A549 (cell line): ENCODE measurements at regions not wholly inside any gene's neighbourhood (a gene's known extent, or its start where the extent isn't known, plus 50 kb on each side); places are given as distances from the start of the nearest gene placed in this dataset.

Experiments used
- ATAC-seq, 2 experiments: fragments of 200-7000 bp in 1 of 2; fragments of >200 bp in 1 of 2; cut with Nextera tagmentation in 1 of 2; cut with Tn5 transposase in 1 of 2; 3 replicates each; pipeline versions ENCODE4 v1.8.0 to v1.9.1; 2018 to 2020; ENCODE audit warnings: mild to moderate bottlenecking in 1 of 2, moderate library complexity in 1 of 2
- CTCF ChIA-PET: fragments of 300-600 bp; sonication (Branson Sonifier 250); formaldehyde crosslinking; extraction: SDS; loops from one replicate; lab custom pipeline; 2021; ENCODE audit warnings: antibody characterized with exemption, inconsistent platforms; lab: Yijun Ruan, JAX
- POLR2A ChIA-PET: fragments of 350-600 bp; formaldehyde crosslinking; extraction: SDS; loops from one replicate; lab custom pipeline; 2021; ENCODE audit warnings: antibody characterized with exemption, inconsistent platforms; lab: Yijun Ruan, JAX
- DNase-seq, 2 experiments: peaks; one replicate each; pipeline versions ENCODE4 v3.0.0 to v3.0.0-alpha.2; 2011 to 2016; ENCODE audit warnings: low read depth in 1 of 2, low spot score in 1 of 2
- FAIRE-seq: peaks from 2 replicates; lab custom pipeline; 2011; peaks lifted over from hg19 to GRCh38; lab: Jason Lieb, UNC
- H3K27ac ChIP-seq, 2 experiments: fragments of >200 bp; sonication (Bioruptor Twin); formaldehyde crosslinking; 3 replicates each; pipeline ENCODE4 v1.5.1; 2016 to 2017
- H3K4me1 ChIP-seq: fragments of >200 bp; sonication (Bioruptor Twin); formaldehyde crosslinking; 3 replicates; pipeline ENCODE4 v1.6.1; 2016
- H3K4me2 ChIP-seq: fragments of >200 bp; sonication (Bioruptor Twin); formaldehyde crosslinking; 3 replicates; pipeline ENCODE4 v1.6.1; 2016
- H3K4me3 ChIP-seq: fragments of >200 bp; sonication (Bioruptor Twin); formaldehyde crosslinking; 3 replicates; pipeline ENCODE4 v1.5.1; 2016
- H3K9me3 ChIP-seq: fragments of >200 bp; sonication (Bioruptor Twin); formaldehyde crosslinking; 3 replicates; pipeline ENCODE4 v1.6.1; 2016
- CEBPB ChIP-seq, 2 experiments: fragments of >200 bp in 1 of 2; sonication (Bioruptor Twin) in 1 of 2; formaldehyde crosslinking in 1 of 2; IDR thresholded peaks; 2 replicates each; pipeline ENCODE4 v1.6.1; 2012 to 2016
- EP300 ChIP-seq, 2 experiments: fragments of >200 bp; sonication (Bioruptor Twin); formaldehyde crosslinking; IDR thresholded peaks; 2 replicates in 1 of 2; 3 replicates in 1 of 2; pipeline ENCODE4 v1.6.1; 2016 to 2017
- ESRRA ChIP-seq: fragments of 150-350 bp; IDR thresholded peaks from 2 replicates; pipeline ENCODE4 v1.6.1; 2014; ENCODE audit warnings: mild to moderate bottlenecking, low read length, borderline replicate concordance
- FOSB ChIP-seq: fragments of 250-450 bp; sonication (Bioruptor Pico); IDR thresholded peaks from 2 replicates; pipeline ENCODE4 v1.5.0; 2020; ENCODE audit warnings: mild to moderate bottlenecking, moderate library complexity
- FOSL2 ChIP-seq, 2 experiments: fragments of 450-650 bp in 1 of 2; fragments of >200 bp in 1 of 2; sonication (Bioruptor Twin) in 1 of 2; formaldehyde crosslinking; IDR thresholded peaks; 2 replicates each; pipeline versions ENCODE4 v1.5.0 to v1.6.1; 2016 to 2020; ENCODE audit warnings: mild to moderate bottlenecking in 1 of 2, moderate library complexity in 1 of 2
- JUN ChIP-seq, 2 experiments: fragments of >200 bp; sonication (Bioruptor Twin); formaldehyde crosslinking; IDR thresholded peaks; 2 replicates in 1 of 2; 3 replicates in 1 of 2; pipeline ENCODE4 v1.6.1; 2016 to 2017
- KDM1A ChIP-seq: fragments of 200-600 bp; sonication (generic); IDR thresholded peaks from 2 replicates; pipeline ENCODE4 v1.6.1; 2016; ENCODE audit warnings: low read depth, mild to moderate bottlenecking
- MAFK ChIP-seq: fragments of 450-650 bp; IDR thresholded peaks from 2 replicates; pipeline ENCODE4 v1.6.1; 2014; ENCODE audit not compliant: partially characterized antibody
- MYC ChIP-seq: IDR thresholded peaks from 2 replicates; pipeline ENCODE4 v1.6.1; 2012; ENCODE audit warnings: mild to moderate bottlenecking, inconsistent platforms, low read length, improper control_type of control experiment, borderline replicate concordance
- PHF8 ChIP-seq: fragments of 200-600 bp; sonication (generic); IDR thresholded peaks from 2 replicates; pipeline ENCODE4 v1.6.1; 2016; ENCODE audit warnings: low read depth, mild to moderate bottlenecking, antibody characterized with exemption, moderate library complexity, borderline replicate concordance
- POLR2A ChIP-seq: IDR thresholded peaks from 2 replicates; pipeline ENCODE4 v1.6.1; 2012; ENCODE audit warnings: mild to moderate bottlenecking, low read length
- RCOR1 ChIP-seq: fragments of 150-350 bp; IDR thresholded peaks from 2 replicates; pipeline ENCODE4 v1.6.1; 2014; ENCODE audit warnings: antibody characterized with exemption, low read length, low read depth
- SREBF2 ChIP-seq: fragments of 450-650 bp; IDR thresholded peaks from 2 replicates; pipeline ENCODE4 v1.6.1; 2014; ENCODE audit warnings: mild to moderate bottlenecking, moderate library complexity
- ZC3H11A ChIP-seq: fragments of 450-650 bp; IDR thresholded peaks from 2 replicates; pipeline ENCODE4 v1.6.1; 2014; ENCODE audit warnings: antibody characterized with exemption, mild to moderate bottlenecking
- ZFP36 ChIP-seq: fragments of 450-650 bp; IDR thresholded peaks from 2 replicates; pipeline ENCODE4 v1.6.1; 2014; ENCODE audit warnings: borderline replicate concordance; ENCODE audit not compliant: partially characterized antibody
- WGBS: methylation state at CpG from one replicate; pipeline ENCODE4 v1.1.6; 2017; ENCODE audit errors: missing lambda C conversion rate; 5-methylcytosine and 5-hydroxymethylcytosine counted together
- TF ChIP-seq, protein P1 (sequence below): fragments of >200 bp; sonication (Bioruptor Twin); formaldehyde crosslinking; IDR thresholded peaks from 3 replicates; pipeline ENCODE4 v1.6.1; 2016
- TF ChIP-seq, protein P2 (sequence below): fragments of 250-450 bp; sonication (Bioruptor Pico); IDR thresholded peaks from 2 replicates; pipeline ENCODE4 v1.5.0; 2021; ENCODE audit warnings: mild to moderate bottlenecking, moderate library complexity, borderline replicate concordance
- TF ChIP-seq, protein P3 (sequence below): fragments of 450-650 bp; IDR thresholded peaks from 2 replicates; pipeline ENCODE4 v1.6.1; 2014; ENCODE audit warnings: antibody characterized with exemption
- TF ChIP-seq, protein P4 (sequence below): IDR thresholded peaks from 2 replicates; pipeline ENCODE4 v1.6.1; 2012; ENCODE audit warnings: low read depth, borderline replicate concordance

DNA sequence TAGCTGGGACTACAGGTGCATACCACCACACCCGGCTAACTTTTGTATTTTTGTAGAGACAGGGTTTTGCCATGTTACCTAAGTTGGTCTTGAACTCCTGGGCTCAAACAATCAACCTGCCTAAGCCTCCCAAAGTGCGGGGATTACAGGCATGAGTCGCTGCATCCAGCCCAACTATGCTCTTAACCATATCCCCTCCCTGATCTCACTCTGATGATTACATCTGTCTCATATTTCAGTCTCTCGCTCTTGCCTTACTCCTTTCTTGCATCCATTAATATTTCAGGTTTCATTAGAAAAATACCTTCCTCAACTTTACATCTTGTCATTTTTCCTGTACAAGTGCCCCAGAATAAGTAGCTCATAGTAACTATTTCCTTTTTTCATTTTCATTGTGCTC lies 61.0 kb upstream of the BASP1 start:
- FAIRE-seq: no peak
- TF ChIP-seq, protein P1, sequence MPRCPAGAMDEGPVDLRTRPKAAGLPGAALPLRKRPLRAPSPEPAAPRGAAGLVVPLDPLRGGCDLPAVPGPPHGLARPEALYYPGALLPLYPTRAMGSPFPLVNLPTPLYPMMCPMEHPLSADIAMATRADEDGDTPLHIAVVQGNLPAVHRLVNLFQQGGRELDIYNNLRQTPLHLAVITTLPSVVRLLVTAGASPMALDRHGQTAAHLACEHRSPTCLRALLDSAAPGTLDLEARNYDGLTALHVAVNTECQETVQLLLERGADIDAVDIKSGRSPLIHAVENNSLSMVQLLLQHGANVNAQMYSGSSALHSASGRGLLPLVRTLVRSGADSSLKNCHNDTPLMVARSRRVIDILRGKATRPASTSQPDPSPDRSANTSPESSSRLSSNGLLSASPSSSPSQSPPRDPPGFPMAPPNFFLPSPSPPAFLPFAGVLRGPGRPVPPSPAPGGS: no peak
- TF ChIP-seq KDM1A (no peak), ZC3H11A (no peak), EP300 (IDR thresholded peaks at IDR 0.05) (no peak), ZFP36 (no peak), MYC (no peak)
- TF ChIP-seq, all 56 proteins: peak for 0
- H3K9me3 ChIP-seq: no peaks in the 10 kb centered on the region
- CTCF ChIA-PET: interaction anchor here (0.8 to 4.4 kb wide), 5 partner anchors 14 to 223 kb away, joined by 3 to 32 read pairs (median 3); no protein-coding TSS in a partner anchor
- H3K4me3 ChIP-seq: no peak overlapping the region
- peak overlapping the region in 1 of 2 experiments; percentile 79; a peak in 1 of 6 replicates for H3K27ac ChIP-seq
- peaks cover 22% of the 10 kb centered on the region for H3K4me1 ChIP-seq
- DNase-seq (no peak), ATAC-seq (no peak)
- no peak overlapping the region for H3K4me2 ChIP-seq
- WGBS: 79% methylated on average over 4 of the region's 4 CpGs
- POLR2A ChIA-PET: no interaction called here

DNA sequence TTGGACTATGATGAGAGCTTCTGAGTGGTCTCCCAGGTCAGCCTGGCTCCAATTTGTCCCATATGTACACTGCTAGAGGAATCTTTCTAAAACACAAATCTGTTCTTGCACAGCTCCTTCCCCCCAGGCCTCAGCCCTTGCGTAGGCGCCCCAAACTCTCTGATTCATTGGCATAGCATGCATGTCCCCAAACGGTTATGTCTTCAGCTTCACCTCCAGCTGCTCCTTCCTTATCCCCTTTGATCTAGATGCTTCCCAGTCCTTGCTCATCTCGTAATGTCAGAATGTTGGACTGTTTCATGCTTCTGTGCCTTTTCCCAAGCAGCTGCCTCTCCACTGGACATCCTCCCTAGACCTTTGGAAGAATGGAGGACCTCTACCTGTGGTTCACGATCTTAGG lies 60.1 kb upstream of the BASP1 start:
- CTCF ChIA-PET: interaction anchor here (1.1 to 4.4 kb wide), 4 partner anchors 23 to 224 kb away, joined by 3 to 32 read pairs (median 19); no protein-coding TSS in a partner anchor
- 80% methylated on average over 5 of the region's 5 CpGs for WGBS
- DNase-seq (no peak), FAIRE-seq (no peak), ATAC-seq (peak in 1 of 2 experiments; percentile 10; a peak in 2 of 6 replicates)
- Histone ChIP-seq H3K27ac (peak overlapping the region; percentile 62 to 74), H3K4me1 (peaks cover 22% of the 10 kb centered on the region), H3K4me2 (no peak overlapping the region), H3K9me3 (no peaks in the 10 kb centered on the region), H3K4me3 (no peak overlapping the region)
- POLR2A ChIA-PET: interaction anchor here (1.6 kb wide), 1 partner anchor 24 kb away, joined by 3 read pairs; no protein-coding TSS in a partner anchor
- TF ChIP-seq, protein P2, sequence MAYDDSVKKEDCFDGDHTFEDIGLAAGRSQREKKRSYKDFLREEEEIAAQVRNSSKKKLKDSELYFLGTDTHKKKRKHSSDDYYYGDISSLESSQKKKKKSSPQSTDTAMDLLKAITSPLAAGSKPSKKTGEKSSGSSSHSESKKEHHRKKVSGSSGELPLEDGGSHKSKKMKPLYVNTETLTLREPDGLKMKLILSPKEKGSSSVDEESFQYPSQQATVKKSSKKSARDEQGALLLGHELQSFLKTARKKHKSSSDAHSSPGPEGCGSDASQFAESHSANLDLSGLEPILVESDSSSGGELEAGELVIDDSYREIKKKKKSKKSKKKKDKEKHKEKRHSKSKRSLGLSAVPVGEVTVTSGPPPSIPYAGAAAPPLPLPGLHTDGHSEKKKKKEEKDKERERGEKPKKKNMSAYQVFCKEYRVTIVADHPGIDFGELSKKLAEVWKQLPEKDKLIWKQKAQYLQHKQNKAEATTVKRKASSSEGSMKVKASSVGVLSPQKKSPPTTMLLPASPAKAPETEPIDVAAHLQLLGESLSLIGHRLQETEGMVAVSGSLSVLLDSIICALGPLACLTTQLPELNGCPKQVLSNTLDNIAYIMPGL (CRISPR knock-in tag): no peak
- TF ChIP-seq FOSB: no peak
- no peak for TF ChIP-seq PHF8
- TF ChIP-seq, protein P3, sequence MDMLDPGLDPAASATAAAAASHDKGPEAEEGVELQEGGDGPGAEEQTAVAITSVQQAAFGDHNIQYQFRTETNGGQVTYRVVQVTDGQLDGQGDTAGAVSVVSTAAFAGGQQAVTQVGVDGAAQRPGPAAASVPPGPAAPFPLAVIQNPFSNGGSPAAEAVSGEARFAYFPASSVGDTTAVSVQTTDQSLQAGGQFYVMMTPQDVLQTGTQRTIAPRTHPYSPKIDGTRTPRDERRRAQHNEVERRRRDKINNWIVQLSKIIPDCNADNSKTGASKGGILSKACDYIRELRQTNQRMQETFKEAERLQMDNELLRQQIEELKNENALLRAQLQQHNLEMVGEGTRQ: no peak
- TF ChIP-seq RCOR1: no peak

DNA sequence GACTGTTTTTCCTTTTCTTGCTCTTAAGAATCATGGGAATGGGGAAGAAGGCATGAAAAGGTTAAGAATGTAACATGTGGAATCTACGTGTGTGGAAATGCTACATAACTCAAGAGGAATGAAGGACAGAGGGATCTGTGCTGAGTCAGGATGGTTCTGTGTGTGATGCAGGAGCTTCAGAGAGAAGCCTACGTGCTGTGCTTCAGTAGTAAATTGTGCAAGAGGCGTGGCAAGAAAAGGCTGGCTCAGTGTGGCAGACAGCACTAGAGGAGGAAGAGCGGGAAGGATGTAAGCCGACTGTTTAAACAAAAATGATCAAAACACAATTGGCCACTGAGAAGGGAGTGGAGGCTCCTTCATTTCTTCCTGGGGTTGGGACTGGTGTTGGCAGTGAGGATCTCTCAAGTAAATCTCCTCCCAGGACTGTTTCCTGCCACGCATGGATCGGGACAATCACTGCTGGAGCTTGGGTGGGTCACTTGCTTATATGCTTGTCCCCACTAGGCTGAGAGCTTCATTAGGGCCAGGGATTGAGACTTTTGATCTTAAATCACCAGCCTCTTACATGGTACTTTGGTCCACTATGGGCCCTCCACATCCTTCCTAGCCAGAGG lies 59.4 kb upstream of the BASP1 start:
- WGBS: 77% methylated on average over 7 of the region's 7 CpGs
- no peak for FAIRE-seq
- H3K4me3 ChIP-seq: no peak overlapping the region
- peak; percentile 85 to 89 for ATAC-seq
- ChIA-PET POLR2A (interaction anchor here (1.6 kb wide), 1 partner anchor 23 kb away, joined by 3 read pairs; no protein-coding TSS in a partner anchor), CTCF (interaction anchor here (0.6 to 4.4 kb wide), 4 partner anchors 23 to 242 kb away, joined by 4 to 32 read pairs (median 19); no protein-coding TSS in a partner anchor)
- DNase-seq: peak in 1 of 2 experiments; percentile 79
- no peak overlapping the region for H3K4me2 ChIP-seq
- H3K27ac ChIP-seq: peak overlapping the region; percentile 62 to 74
- H3K4me1 ChIP-seq: peaks cover 22% of the 10 kb centered on the region
- no peaks in the 10 kb centered on the region for H3K9me3 ChIP-seq
- TF ChIP-seq FOSL2 (IDR thresholded peaks at IDR 0.05) (no peak), FOSL2 (CRISPR knock-in tag; IDR thresholded peaks at IDR 0.05) (0 out of 2 replicates have a peak, but pooled peaks have one; percentile 23), MAFK (peak; percentile 72), ESRRA (no peak), SREBF2 (no peak), CEBPB (IDR thresholded peaks at IDR 0.05) (peak; percentile 13 to 68; a peak in 3 of 4 replicates), POLR2A (no peak), JUN (IDR thresholded peaks at IDR 0.05) (no peak), KDM1A (no peak)
- TF ChIP-seq, protein P4, sequence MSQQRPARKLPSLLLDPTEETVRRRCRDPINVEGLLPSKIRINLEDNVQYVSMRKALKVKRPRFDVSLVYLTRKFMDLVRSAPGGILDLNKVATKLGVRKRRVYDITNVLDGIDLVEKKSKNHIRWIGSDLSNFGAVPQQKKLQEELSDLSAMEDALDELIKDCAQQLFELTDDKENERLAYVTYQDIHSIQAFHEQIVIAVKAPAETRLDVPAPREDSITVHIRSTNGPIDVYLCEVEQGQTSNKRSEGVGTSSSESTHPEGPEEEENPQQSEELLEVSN: no peak
